Uterus (tissue), 2 donors: ENCODE measurements at regions not wholly inside any gene's neighbourhood (a gene's known extent, or its start where the extent isn't known, plus 50 kb on each side); places are given as distances from the start of the nearest gene placed in this dataset.

Experiments
- POLR2A ChIP-seq, 2 donors: fragments of 450-650 bp; IDR thresholded peaks; one replicate each; pipeline ENCODE4 v1.6.1; 2016; ENCODE audit warnings: antibody characterized with exemption in 2 of 2, mild to moderate bottlenecking in 1 of 2, moderate library complexity in 1 of 2
- TF ChIP-seq, protein P1 (sequence below), 4 experiments: fragments of 200-600 bp in 2 of 4; fragments of 450-650 bp in 2 of 4; sonication (generic) in 2 of 4; IDR thresholded peaks; one replicate each; pipeline ENCODE4 v1.5.1; 2016 to 2019; ENCODE audit warnings: antibody characterized with exemption in 4 of 4, mild to moderate bottlenecking in 2 of 4, moderate library complexity in 1 of 4

DNA sequence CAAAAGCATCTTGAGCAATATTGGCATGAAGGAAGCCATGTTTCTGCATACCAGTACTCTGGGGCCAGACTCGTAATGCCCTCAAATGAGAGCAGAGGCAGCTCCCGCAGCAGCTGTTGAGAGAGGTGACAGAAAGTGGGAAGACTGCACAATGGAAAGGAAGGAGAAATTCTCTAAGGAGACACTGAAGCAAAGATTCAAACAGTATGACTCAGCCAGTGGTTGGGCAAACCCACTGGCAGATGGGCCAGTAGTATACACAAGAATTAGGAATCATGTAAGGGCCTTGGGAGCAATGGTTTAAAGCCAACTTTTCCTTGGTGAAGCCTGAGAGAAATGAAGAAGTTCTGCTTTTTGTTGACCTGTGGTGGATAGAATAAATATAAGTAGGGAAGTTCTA, 2092.7 kb upstream of the PIK3C3 start:
- TF ChIP-seq POLR2A (IDR thresholded peaks at IDR 0.05) = no peak
- TF ChIP-seq, protein P1, sequence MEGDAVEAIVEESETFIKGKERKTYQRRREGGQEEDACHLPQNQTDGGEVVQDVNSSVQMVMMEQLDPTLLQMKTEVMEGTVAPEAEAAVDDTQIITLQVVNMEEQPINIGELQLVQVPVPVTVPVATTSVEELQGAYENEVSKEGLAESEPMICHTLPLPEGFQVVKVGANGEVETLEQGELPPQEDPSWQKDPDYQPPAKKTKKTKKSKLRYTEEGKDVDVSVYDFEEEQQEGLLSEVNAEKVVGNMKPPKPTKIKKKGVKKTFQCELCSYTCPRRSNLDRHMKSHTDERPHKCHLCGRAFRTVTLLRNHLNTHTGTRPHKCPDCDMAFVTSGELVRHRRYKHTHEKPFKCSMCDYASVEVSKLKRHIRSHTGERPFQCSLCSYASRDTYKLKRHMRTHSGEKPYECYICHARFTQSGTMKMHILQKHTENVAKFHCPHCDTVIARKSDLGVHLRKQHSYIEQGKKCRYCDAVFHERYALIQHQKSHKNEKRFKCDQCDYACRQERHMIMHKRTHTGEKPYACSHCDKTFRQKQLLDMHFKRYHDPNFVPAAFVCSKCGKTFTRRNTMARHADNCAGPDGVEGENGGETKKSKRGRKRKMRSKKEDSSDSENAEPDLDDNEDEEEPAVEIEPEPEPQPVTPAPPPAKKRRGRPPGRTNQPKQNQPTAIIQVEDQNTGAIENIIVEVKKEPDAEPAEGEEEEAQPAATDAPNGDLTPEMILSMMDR (IDR thresholded peaks at IDR 0.05) = no peak
